GM21529 (cell line): ENCODE measurements at regions not wholly inside any gene's neighbourhood (a gene's known extent, or its start where the extent isn't known, plus 50 kb on each side); places are given as distances from the start of the nearest gene placed in this dataset.
"Not testable (repeated sequence)": the region's sequence is repeated elsewhere in the genome, so short reads cannot be mapped to it uniquely, and the experiment has no call there.

ENCODE experiments used
- ATAC-seq: cut with Tn5 transposase; IDR thresholded peaks from one replicate; pipeline ENCODE4 v1.9.1; 2021; ENCODE audit not compliant: unreplicated experiment

- ATAC-seq, result no peak
These were observed 1893.9 kb downstream of the PCDH9 start for GRCh38 chr13:65336087-65336749.

DNA sequence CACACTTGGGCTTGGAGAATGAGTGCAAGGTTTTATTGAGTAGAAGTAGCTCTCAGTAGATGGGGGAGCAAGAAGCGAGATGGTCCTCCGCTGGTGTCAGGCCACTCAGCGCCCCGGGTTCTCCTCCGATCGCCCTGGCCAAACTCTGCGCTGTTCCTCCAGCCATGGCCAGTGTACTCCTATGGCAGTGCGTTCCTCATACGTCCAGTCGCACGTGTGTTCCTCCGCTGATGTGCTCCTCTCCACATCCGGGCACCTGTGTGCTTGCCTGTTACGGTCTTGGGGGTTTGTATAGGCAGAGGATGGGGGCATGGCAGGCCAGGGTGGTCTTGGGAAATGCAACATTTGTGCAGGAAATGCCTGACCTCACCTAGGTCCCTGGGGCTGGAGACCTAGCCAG is 1899.4 kb downstream of the PCDH9 start:
- ATAC-seq, result no peak

- ATAC-seq, result no peak
These were observed 1899.8 kb downstream of the PCDH9 start for GRCh38 chr13:65330287-65330686.

DNA sequence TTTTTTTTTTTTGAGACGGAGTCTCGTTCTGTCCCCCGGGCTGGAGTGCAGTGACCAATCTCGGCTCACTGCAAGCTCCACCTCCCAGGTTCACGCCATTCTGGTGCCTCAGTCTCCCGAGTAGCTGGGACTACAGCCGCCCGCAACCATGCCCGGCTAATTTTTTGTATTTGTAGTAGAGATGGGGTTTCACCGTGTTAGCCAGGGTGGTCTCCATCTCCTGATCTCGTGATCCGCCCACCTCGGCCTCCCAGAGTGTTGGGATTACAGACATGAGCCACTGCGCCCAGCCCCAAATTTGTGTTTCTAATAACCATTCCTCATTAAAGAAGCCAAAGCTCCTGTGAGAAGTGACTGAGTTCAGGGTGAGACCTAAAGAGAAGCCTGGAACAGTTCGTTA is 1906.9 kb downstream of the PCDH9 start:
- ATAC-seq, result not testable (repeated sequence)

DNA sequence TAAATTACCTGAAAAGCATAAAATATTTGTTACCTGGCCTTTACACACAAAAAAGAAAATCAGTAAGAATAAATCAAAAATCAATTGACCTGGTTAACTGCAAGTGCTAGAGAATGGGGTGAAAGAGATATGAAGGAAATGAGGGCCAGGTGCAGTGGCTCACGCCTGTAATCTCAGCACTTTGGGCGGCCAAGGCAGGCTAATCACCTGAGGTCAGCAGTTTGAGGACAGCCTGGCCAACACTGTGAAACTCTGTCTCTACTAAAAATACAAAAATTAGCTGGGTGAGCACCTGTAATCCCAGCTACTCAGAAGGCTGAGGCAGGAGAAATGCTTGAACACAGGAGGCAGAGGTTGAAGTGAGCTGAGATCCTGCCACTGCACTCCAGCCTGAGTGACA is 1908.7 kb downstream of the PCDH9 start:
- ATAC-seq, result not testable (repeated sequence)

- no peak for ATAC-seq
These were observed 1916.1 kb downstream of the PCDH9 start for GRCh38 chr13:65314008-65314407.

DNA sequence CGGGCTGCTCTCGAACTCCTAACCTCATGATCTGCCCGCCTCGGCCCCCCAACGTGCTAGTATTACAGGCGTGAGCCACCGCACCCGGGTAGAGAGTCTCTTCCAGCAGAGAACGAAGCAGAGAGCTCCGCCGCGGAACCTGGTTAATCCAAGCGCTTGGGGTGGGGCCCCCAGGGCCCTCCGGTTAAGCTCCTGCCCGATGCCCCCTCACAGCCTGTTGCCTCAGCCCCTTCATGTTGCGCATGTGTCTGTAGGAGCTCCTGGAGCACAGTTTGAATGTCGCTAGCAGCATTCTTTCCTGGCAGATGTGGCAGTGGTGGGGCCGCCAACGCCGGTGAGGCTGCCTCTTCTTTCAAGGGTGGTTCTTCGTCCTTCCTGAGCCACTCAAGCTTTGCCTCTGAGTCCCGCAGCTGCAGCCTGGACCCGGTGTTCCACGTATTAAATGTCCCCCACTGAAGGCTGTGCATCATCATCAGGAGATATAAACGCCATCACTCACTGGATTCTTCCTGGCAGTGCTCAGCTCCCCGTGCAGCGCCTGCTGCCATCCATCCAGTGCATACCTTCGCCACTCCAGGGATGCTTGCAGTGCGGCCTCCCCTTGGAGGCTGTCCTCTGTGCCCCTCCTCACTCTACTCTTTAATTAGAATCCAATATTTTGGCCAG is 1919.3 kb downstream of the PCDH9 start:
- ATAC-seq, result no peak

DNA sequence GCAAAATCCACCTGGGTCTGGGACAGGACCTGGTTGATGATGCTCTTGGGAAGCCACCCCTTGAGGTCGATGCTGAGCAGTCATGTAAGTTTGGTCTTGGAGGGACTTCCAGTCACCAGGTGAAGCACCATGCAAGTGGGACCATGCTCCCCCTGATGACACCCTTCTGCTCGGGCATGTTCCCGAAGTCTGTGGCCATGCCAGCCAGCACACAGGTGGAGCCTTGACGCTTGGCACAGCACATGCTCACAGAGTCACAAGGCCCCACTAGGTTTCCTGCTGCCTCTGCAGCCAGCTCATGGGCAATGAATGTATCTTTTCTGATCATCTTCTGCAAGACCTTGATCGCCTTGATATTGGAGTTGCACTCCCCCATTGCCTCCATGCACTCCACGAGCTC is 1920.2 kb downstream of the PCDH9 start:
- ATAC-seq, result no peak

DNA sequence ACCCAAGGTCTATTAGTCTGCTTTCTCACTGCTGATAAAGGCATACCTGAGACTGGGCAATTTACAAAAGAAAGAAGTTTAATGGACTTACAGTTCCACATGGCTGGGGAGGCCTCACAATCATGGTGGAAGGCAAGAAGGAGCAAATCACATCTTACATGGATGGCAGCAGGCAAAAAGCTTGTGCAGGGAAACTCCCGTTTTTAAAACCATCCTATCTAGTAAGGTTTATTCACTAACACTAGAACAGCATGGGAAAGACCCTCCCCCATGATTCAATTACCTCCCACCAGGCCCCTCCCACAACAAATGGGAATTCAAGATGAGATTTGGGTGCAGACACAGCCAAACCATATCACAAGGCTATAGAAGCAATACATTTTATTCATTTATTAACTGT is 1921.4 kb downstream of the PCDH9 start:
- not testable (repeated sequence) for ATAC-seq

- no peak for ATAC-seq
These were observed 1923.1 kb downstream of the PCDH9 start for GRCh38 chr13:65307056-65307455.

DNA sequence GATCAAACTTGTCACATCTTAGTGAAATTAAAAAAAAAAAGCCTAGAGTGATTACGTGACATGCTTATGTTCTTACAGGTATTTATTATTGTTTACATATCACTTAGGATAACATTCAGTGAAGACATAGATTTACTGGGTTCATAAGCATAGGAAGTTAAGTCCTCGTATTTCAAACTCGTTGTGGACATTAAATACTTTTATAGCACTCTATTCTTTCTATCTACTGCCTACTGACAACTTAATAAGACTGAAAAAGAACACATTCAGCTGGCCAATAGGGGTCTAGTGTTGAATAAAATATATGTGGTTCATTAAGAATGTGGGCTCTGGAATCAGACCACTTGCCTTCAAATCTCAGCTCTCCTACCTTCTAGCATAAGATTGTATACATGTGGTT is 1927.4 kb downstream of the PCDH9 start:
- no peak for ATAC-seq

DNA sequence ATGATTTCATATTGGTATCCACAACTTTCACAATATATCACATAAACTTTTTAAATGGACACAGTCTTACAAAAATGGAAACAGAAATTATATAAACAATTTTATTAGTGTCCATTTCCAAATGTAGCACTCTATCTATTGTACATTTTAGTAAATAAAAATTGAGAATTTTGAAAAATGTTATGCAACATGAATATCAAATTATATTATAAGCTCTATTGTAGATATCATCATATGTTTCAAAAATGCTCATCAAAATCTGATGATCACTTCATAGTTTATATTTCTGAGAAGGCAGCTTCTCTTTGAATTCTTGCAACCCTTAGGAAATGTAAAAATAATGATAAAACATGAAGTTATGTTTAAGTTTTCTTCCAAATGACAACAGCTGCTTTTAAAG is 1928.6 kb downstream of the PCDH9 start:
- ATAC-seq, result no peak

DNA sequence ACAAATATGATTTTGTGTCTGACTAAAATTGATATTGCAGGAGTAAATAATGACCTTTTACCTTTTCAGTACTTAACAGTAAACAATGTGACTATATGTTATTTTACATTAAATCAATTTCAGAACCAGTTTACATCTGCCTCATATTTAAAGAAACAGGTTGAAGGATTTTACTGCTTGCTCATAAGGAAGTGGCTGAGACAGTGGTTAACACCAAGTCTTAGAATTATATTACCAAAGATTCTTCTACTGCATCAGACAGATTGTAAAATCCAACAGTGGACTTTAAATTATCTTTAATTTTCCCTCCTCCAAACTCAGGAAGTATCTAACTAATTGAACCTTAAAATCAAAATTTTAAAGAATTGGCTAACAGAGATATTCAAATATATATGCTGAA is 1929.9 kb downstream of the PCDH9 start:
- no peak for ATAC-seq

DNA sequence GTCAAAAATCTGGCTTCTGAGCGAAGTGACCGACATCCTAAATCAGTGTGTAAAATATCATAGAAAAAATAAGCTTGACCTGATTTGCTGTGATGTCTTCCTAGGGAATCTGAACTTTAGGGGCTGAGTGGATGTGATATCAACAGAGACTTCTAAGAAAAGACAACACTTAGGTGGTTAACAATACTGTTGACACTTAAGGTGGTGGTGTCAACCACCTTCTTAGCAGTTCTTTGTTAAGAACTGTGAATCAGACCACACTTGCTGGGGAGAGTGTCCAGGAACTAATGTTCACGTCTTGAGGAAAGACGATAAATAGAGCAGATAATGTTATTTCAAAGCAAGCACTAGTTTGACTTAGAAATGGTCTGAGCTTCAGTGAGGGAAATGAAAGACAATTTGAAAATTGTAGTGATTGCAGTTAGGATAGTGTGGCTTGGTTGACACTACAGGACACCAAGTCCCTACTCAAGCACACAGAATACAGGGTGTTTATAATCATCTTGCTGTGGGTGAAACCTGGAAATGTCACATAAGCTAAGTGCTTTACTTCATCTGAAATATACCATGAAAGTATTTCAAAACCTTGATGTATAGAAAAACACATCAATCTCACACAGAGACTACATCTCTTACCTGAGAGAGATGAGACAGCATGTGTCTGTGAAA is 1936.5 kb downstream of the PCDH9 start:
- ATAC-seq, result no peak

DNA sequence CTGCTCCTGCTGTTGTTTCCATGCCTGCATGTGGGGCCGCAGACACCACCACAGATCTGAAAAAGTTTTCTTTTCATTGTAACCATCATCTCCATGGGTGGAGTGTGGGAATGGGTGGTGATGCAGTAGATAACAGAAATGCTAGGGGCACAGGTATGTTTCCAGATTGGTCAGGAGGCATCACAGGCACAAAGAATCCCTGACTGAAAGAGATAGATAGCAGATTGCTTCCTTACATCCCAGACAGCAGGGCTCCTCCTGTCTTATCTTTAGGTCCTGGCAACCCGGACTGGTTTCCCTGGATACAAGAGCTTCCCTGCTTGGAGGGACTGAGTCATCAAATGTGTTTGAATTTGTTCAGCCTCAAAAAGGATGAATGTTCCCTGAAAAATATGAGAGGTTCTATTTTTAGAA is 1937.6 kb downstream of the PCDH9 start:
- ATAC-seq, result no peak

- ATAC-seq, result no peak
These were observed 1942.7 kb downstream of the PCDH9 start for GRCh38 chr13:65287405-65287804.

GRCh38 chr13:65275838-65276630 is 1954.1 kb downstream of the PCDH9 start:
- no peak for ATAC-seq

- no peak for ATAC-seq
These were observed 1955.0 kb downstream of the PCDH9 start for GRCh38 chr13:65275108-65275507.

DNA sequence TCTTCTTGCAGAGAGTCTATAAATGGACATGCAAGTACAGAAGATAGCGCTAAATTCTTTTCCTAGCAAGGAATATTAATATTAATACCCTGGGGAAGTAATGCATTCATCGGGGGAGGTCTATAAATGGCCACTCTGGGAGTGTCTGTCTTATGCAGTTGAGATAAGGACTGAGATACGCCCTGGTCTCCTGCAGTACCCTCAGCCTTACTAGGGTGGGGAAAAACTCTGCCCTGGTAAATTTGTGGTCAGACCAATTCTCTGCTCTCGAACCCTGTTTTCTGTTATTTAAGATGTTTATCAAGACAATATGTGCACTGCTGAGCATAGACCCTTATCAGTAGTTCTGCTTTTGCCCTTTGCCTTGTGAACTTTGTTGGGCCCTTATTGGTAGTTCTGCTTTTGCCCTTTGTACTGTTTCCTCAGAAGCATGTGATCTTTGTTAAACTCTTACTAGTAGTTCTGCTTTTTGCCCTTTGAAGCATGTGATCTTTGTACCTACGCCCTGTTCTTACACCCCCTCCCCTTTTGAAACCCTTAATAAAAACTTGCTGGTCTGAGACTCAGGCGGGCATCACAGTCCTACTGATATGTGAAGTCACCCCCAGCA is 1956.2 kb downstream of the PCDH9 start:
- ATAC-seq, result not testable (repeated sequence)

- ATAC-seq, result no peak
These were observed 1962.1 kb downstream of the PCDH9 start for GRCh38 chr13:65268009-65268408.

GRCh38 chr13:65265988-65266387 is 1964.1 kb downstream of the PCDH9 start:
- no peak for ATAC-seq
